T-cell (primary cell): ENCODE measurements at regions not wholly inside any gene's neighbourhood (a gene's known extent, or its start where the extent isn't known, plus 50 kb on each side); places are given as distances from the start of the nearest gene placed in this dataset.
"Not testable (repeated sequence)": the region's sequence is repeated elsewhere in the genome, so short reads cannot be mapped to it uniquely, and the experiment has no call there.

Experiments used
- ATAC-seq, 4 experiments: fragments of 200-7000 bp in 3 of 4; fragments of 150-1000 bp in 1 of 4; cut with Tn5 transposase; replicated peaks in 1 of 4; 1 replicate in 3 of 4; 2 replicates in 1 of 4; pipeline ENCODE4 v1.10.0; 2021; ENCODE audit warnings: moderate library complexity in 3 of 4, mild to moderate bottlenecking in 2 of 4, moderate number of reproducible peaks in 1 of 4
- CTCF ChIA-PET, 2 donors: fragments of 300-600 bp; sonication (Branson Sonifier 250); formaldehyde crosslinking; loops; one replicate each; lab custom pipeline; 2022; ENCODE audit warnings: antibody characterized with exemption in 2 of 2; lab: Charles Lee
- POLR2A ChIA-PET, 2 donors: fragments of 300-600 bp; sonication (Branson Sonifier 250); formaldehyde crosslinking; loops; one replicate each; lab custom pipeline; 2022; ENCODE audit warnings: antibody characterized with exemption in 2 of 2; lab: Charles Lee
- DNase-seq, 35 experiments: peaks; one replicate each; pipeline versions ENCODE4 v3.0.0 to v3.0.0-alpha.2; 2013 to 2023
- H3K27ac ChIP-seq: one replicate; pipeline ENCODE4 v1.5.1; 2013; ENCODE audit warnings: low read length
- H3K27me3 ChIP-seq, 2 experiments: replicated peaks in 1 of 2; 1 replicate in 1 of 2; 2 replicates in 1 of 2; pipeline versions ENCODE4 v1.6.1 to v1.7.0; 2013; ENCODE audit warnings: low read length in 1 of 2, mixed read lengths in 1 of 2; ENCODE audit not compliant: control insufficient read depth in 2 of 2, insufficient read depth in 2 of 2; ENCODE audit errors: extremely low read depth in 1 of 2
- H3K36me3 ChIP-seq, 2 donors: 1 replicate in 1 of 2; 2 replicates in 1 of 2; pipeline versions ENCODE4 v1.6.1 to v1.7.0; 2013; ENCODE audit warnings: low read length in 1 of 2; ENCODE audit not compliant: control insufficient read depth in 2 of 2, insufficient read depth in 1 of 2; ENCODE audit errors: extremely low read depth in 1 of 2
- H3K4me1 ChIP-seq, 2 experiments: 1 replicate in 1 of 2; 2 replicates in 1 of 2; pipeline versions ENCODE4 v1.6.1 to v1.7.0; 2013; ENCODE audit warnings: low read length in 2 of 2, mixed read lengths in 1 of 2; ENCODE audit not compliant: insufficient read depth in 2 of 2, control insufficient read depth in 1 of 2; ENCODE audit errors: extremely low read depth in 1 of 2
- H3K4me3 ChIP-seq, 2 donors: 1 replicate in 1 of 2; 2 replicates in 1 of 2; pipeline versions ENCODE4 v1.5.1 to v1.7.0; 2013; ENCODE audit warnings: mild to moderate bottlenecking in 2 of 2, low read length in 1 of 2, moderate library complexity in 1 of 2; ENCODE audit not compliant: control insufficient read depth in 1 of 2; ENCODE audit errors: extremely low read depth in 1 of 2
- H3K9me3 ChIP-seq: 2 replicates; pipeline ENCODE4 v1.7.0; 2013
- H3K27ac Mint-ChIP-seq, 2 donors: one replicate each; pipeline ENCODE4 v1.8.0; 2020 to 2021; ENCODE audit warnings: mild to moderate bottlenecking in 2 of 2, mixed read lengths in 2 of 2
- H3K27me3 Mint-ChIP-seq, 2 donors: one replicate each; pipeline ENCODE4 v1.8.0; 2021 to 2022; ENCODE audit warnings: mixed read lengths in 2 of 2
- H3K36me3 Mint-ChIP-seq: one replicate; pipeline ENCODE4 v1.8.0; 2021; ENCODE audit warnings: mixed read lengths
- H3K4me1 Mint-ChIP-seq, 3 donors: one replicate each; pipeline ENCODE4 v1.8.0; 2020 to 2022; ENCODE audit warnings: mixed read lengths in 3 of 3, mild to moderate bottlenecking in 1 of 3
- H3K4me3 Mint-ChIP-seq, 3 donors: one replicate each; pipeline ENCODE4 v1.8.0; 2020 to 2022; ENCODE audit warnings: mild to moderate bottlenecking in 3 of 3, mixed read lengths in 3 of 3, moderate library complexity in 3 of 3
- H3K9me3 Mint-ChIP-seq, 3 donors: one replicate each; pipeline ENCODE4 v1.8.0; 2020 to 2022; ENCODE audit warnings: mixed read lengths in 3 of 3
- WGBS: methylation state at CpG from one replicate; pipeline ENCODE4 v1.1.5; 2013; ENCODE audit warnings: missing lambda C conversion rate; ENCODE audit not compliant: insufficient coverage; 5-methylcytosine and 5-hydroxymethylcytosine counted together

- DNase-seq = no peak
- POLR2A ChIA-PET = no interaction called here
- peaks cover 0 to 6% of the 10 kb centered on the region in 2 donors for H3K27me3 Mint-ChIP-seq
- Histone ChIP-seq H3K36me3 (no peaks in the 10 kb centered on the region), H3K27ac (no peak overlapping the region), H3K4me1 (no peaks in the 10 kb centered on the region), H3K27me3 (no peaks in the 10 kb centered on the region), H3K9me3 (no peaks in the 10 kb centered on the region), H3K4me3 (no peak overlapping the region)
- peaks cover 0 to 3% (median 0%) of the 10 kb centered on the region in 3 donors for H3K4me1 Mint-ChIP-seq
- no peak overlapping the region for H3K4me3 Mint-ChIP-seq
- 33% methylated on average over 2 of the region's 8 CpGs for WGBS
- CTCF ChIA-PET = interaction anchor here in 1 of 2 donors (0.7 kb wide), 1 partner anchor 1516 kb away, joined by 3 read pairs; no protein-coding TSS in a partner anchor
- H3K9me3 Mint-ChIP-seq = no peaks in the 10 kb centered on the region
- no peak for ATAC-seq
- no peaks in the 10 kb centered on the region for H3K36me3 Mint-ChIP-seq
- H3K27ac Mint-ChIP-seq = no peak overlapping the region
Measured at GRCh38 chr15:87477737-87478686, 778.5 kb downstream of the NTRK3 start.

GRCh38 chr15:87477026-87477425 lies 779.5 kb downstream of the NTRK3 start:
- peaks cover 0 to 3% (median 0%) of the 10 kb centered on the region in 3 donors for H3K4me1 Mint-ChIP-seq
- ChIA-PET CTCF (no interaction called here), POLR2A (no interaction called here)
- no peak for ATAC-seq
- DNase-seq = no peak
- no peaks in the 10 kb centered on the region for H3K9me3 Mint-ChIP-seq
- H3K4me3 ChIP-seq = no peak overlapping the region
- no peaks in the 10 kb centered on the region for H3K27me3 ChIP-seq
- no CpG with 5 or more reads among the region's 1 CpG for WGBS
- H3K27ac Mint-ChIP-seq = no peak overlapping the region
- no peak overlapping the region for H3K27ac ChIP-seq
- H3K36me3 ChIP-seq = no peaks in the 10 kb centered on the region
- H3K9me3 ChIP-seq = no peaks in the 10 kb centered on the region
- peaks cover 0 to 6% of the 10 kb centered on the region in 2 donors for H3K27me3 Mint-ChIP-seq
- H3K4me1 ChIP-seq = no peaks in the 10 kb centered on the region
- H3K4me3 Mint-ChIP-seq = no peak overlapping the region
- no peaks in the 10 kb centered on the region for H3K36me3 Mint-ChIP-seq

GRCh38 chr15:87470923-87471322 lies 785.6 kb downstream of the NTRK3 start:
- no peaks in the 10 kb centered on the region for H3K4me1 Mint-ChIP-seq
- DNase-seq (no peak), ATAC-seq (no peak)
- H3K4me3 ChIP-seq = no peak overlapping the region
- no peak overlapping the region for H3K4me3 Mint-ChIP-seq
- POLR2A ChIA-PET = no interaction called here
- no peaks in the 10 kb centered on the region for H3K9me3 ChIP-seq
- H3K27me3 ChIP-seq = no peaks in the 10 kb centered on the region
- CTCF ChIA-PET = no interaction called here
- no peak overlapping the region for H3K27ac ChIP-seq
- no peaks in the 10 kb centered on the region for H3K36me3 ChIP-seq
- H3K4me1 ChIP-seq = no peaks in the 10 kb centered on the region
- no peaks in the 10 kb centered on the region for H3K27me3 Mint-ChIP-seq
- H3K36me3 Mint-ChIP-seq = no peaks in the 10 kb centered on the region
- no peak overlapping the region for H3K27ac Mint-ChIP-seq
- no peaks in the 10 kb centered on the region for H3K9me3 Mint-ChIP-seq
- no CpG with 5 or more reads among the region's 2 CpGs for WGBS

GRCh38 chr15:87463956-87464355 lies 792.6 kb downstream of the NTRK3 start:
- H3K4me3 ChIP-seq, H3K9me3 ChIP-seq, POLR2A ChIA-PET, H3K27me3 ChIP-seq, DNase-seq, H3K4me1 Mint-ChIP-seq, H3K4me3 Mint-ChIP-seq, H3K27ac Mint-ChIP-seq, CTCF ChIA-PET, H3K36me3 Mint-ChIP-seq, H3K27ac ChIP-seq, H3K36me3 ChIP-seq, H3K27me3 Mint-ChIP-seq, H3K9me3 Mint-ChIP-seq, H3K4me1 ChIP-seq, ATAC-seq: not testable (repeated sequence)
- WGBS = 90% methylated on average over 4 of the region's 7 CpGs

- no peak for ATAC-seq
Measured at GRCh38 chr15:87461631-87462030, 794.9 kb downstream of the NTRK3 start.

GRCh38 chr15:87454860-87455259 lies 801.7 kb downstream of the NTRK3 start:
- Histone ChIP-seq H3K4me1 (no peaks in the 10 kb centered on the region), H3K4me3 (no peak overlapping the region), H3K27ac (no peak overlapping the region), H3K9me3 (no peaks in the 10 kb centered on the region), H3K27me3 (no peaks in the 10 kb centered on the region), H3K36me3 (no peaks in the 10 kb centered on the region)
- ChIA-PET POLR2A (no interaction called here), CTCF (interaction anchor here in 1 of 2 donors (0.7 kb wide), 1 partner anchor 499 kb away, joined by 4 read pairs; no protein-coding TSS in a partner anchor)
- DNase-seq = no peak
- Mint-ChIP-seq H3K9me3 (peaks cover 0 to 8% (median 7%) of the 10 kb centered on the region in 3 donors), H3K36me3 (no peaks in the 10 kb centered on the region), H3K27me3 (peaks cover 0 to 3% of the 10 kb centered on the region in 2 donors), H3K27ac (no peak overlapping the region), H3K4me3 (no peak overlapping the region), H3K4me1 (no peaks in the 10 kb centered on the region)
- WGBS = no CpG with 5 or more reads among the region's 1 CpG
- no peak for ATAC-seq

More at GRCh38 chr15:87461631-87462030, 794.9 kb downstream of the NTRK3 start:
- Mint-ChIP-seq H3K27me3 (peaks cover 0 to 9% of the 10 kb centered on the region in 2 donors), H3K4me3 (no peak overlapping the region), H3K9me3 (peaks cover 0 to 5% (median 0%) of the 10 kb centered on the region in 3 donors), H3K36me3 (no peaks in the 10 kb centered on the region), H3K4me1 (no peaks in the 10 kb centered on the region), H3K27ac (no peak overlapping the region)
- Histone ChIP-seq H3K9me3 (no peaks in the 10 kb centered on the region), H3K27me3 (no peaks in the 10 kb centered on the region), H3K27ac (no peak overlapping the region), H3K36me3 (no peaks in the 10 kb centered on the region), H3K4me3 (no peak overlapping the region), H3K4me1 (no peaks in the 10 kb centered on the region)
- ChIA-PET CTCF (no interaction called here), POLR2A (no interaction called here)
- DNase-seq = no peak
